ENCODE measurements at regions not wholly inside any gene's neighbourhood (a gene's known extent, or its start where the extent isn't known, plus 50 kb on each side); places are given as distances from the start of the nearest gene placed in this dataset.

GRCh38 chr16:85415196-85416090 lies 197.7 kb upstream of the GSE1 start:
- Histone ChIP-seq H3K4me3 (ENCODE audit: low read depth in 1 of 2, low read length in 1 of 2) (no peak overlapping the region), H3K4me1 (ENCODE audit: control insufficient read depth in 1 of 2, insufficient read depth in 1 of 2, low read depth in 1 of 2, low read length in 1 of 2) (peaks cover 0 to 4% of the 10 kb centered on the region in 2 experiments), H3K27me3 (no peaks in the 10 kb centered on the region), H3K9me3 (no peaks in the 10 kb centered on the region), H3K27ac (no peak overlapping the region), H3K36me3 (no peaks in the 10 kb centered on the region)
- TF ChIP-seq, protein P1, sequence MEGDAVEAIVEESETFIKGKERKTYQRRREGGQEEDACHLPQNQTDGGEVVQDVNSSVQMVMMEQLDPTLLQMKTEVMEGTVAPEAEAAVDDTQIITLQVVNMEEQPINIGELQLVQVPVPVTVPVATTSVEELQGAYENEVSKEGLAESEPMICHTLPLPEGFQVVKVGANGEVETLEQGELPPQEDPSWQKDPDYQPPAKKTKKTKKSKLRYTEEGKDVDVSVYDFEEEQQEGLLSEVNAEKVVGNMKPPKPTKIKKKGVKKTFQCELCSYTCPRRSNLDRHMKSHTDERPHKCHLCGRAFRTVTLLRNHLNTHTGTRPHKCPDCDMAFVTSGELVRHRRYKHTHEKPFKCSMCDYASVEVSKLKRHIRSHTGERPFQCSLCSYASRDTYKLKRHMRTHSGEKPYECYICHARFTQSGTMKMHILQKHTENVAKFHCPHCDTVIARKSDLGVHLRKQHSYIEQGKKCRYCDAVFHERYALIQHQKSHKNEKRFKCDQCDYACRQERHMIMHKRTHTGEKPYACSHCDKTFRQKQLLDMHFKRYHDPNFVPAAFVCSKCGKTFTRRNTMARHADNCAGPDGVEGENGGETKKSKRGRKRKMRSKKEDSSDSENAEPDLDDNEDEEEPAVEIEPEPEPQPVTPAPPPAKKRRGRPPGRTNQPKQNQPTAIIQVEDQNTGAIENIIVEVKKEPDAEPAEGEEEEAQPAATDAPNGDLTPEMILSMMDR (IDR thresholded peaks at IDR 0.05), result no peak

- H3K36me3 ChIP-seq, result no peaks in the 10 kb centered on the region
- H3K27ac ChIP-seq, result no peak overlapping the region
- no peak overlapping the region for H3K4me3 ChIP-seq (ENCODE audit: low read depth in 1 of 2, low read length in 1 of 2)
- peaks cover 0 to 4% of the 10 kb centered on the region in 2 experiments for H3K4me1 ChIP-seq (ENCODE audit: control insufficient read depth in 1 of 2, insufficient read depth in 1 of 2, low read depth in 1 of 2, low read length in 1 of 2)
- no peaks in the 10 kb centered on the region for H3K27me3 ChIP-seq
- no peaks in the 10 kb centered on the region for H3K9me3 ChIP-seq
- TF ChIP-seq, protein P1 (IDR thresholded peaks at IDR 0.05), result peak; percentile 84
Observed at GRCh38 chr16:85416228-85417109, 196.7 kb upstream of the GSE1 start.

GRCh38 chr16:85417156-85417860 lies 195.8 kb upstream of the GSE1 start:
- Histone ChIP-seq H3K27ac (no peak overlapping the region), H3K9me3 (no peaks in the 10 kb centered on the region), H3K27me3 (peaks cover 5% of the 10 kb centered on the region), H3K36me3 (no peaks in the 10 kb centered on the region), H3K4me1 (ENCODE audit: control insufficient read depth in 1 of 2, insufficient read depth in 1 of 2, low read depth in 1 of 2, low read length in 1 of 2) (peaks cover 0 to 4% of the 10 kb centered on the region in 2 experiments), H3K4me3 (ENCODE audit: low read depth in 1 of 2, low read length in 1 of 2) (no peak overlapping the region)
- TF ChIP-seq, protein P1 (IDR thresholded peaks at IDR 0.05), result no peak

GRCh38 chr16:85418978-85419491 lies 194.1 kb upstream of the GSE1 start:
- TF ChIP-seq, protein P1 (IDR thresholded peaks at IDR 0.05), result no peak
- Histone ChIP-seq H3K27me3 (peaks cover 7% of the 10 kb centered on the region), H3K36me3 (no peaks in the 10 kb centered on the region), H3K4me1 (ENCODE audit: control insufficient read depth in 1 of 2, insufficient read depth in 1 of 2, low read depth in 1 of 2, low read length in 1 of 2) (peaks cover 0 to 4% of the 10 kb centered on the region in 2 experiments), H3K4me3 (ENCODE audit: low read depth in 1 of 2, low read length in 1 of 2) (no peak overlapping the region), H3K27ac (no peak overlapping the region), H3K9me3 (no peaks in the 10 kb centered on the region)
